Suprapubic skin (tissue), 4 donors: ENCODE measurements at regions not wholly inside any gene's neighbourhood (a gene's known extent, or its start where the extent isn't known, plus 50 kb on each side); places are given as distances from the start of the nearest gene placed in this dataset.

Experiments used
- CTCF ChIP-seq, 2 donors: fragments of 200-600 bp in 1 of 2; fragments of 450-650 bp in 1 of 2; sonication (generic) in 1 of 2; IDR thresholded peaks; one replicate each; pipeline ENCODE4 v1.5.1; 2016 to 2019; ENCODE audit warnings: antibody characterized with exemption in 2 of 2, mild to moderate bottlenecking in 1 of 2, moderate library complexity in 1 of 2
- EP300 ChIP-seq: sonication (generic); formaldehyde crosslinking; IDR thresholded peaks from one replicate; pipeline ENCODE4 v1.6.1; 2017; ENCODE audit warnings: antibody characterized with exemption
- POLR2A ChIP-seq, 2 donors: fragments of 450-650 bp; IDR thresholded peaks; one replicate each; pipeline ENCODE4 v1.6.1; 2017; ENCODE audit warnings: antibody characterized with exemption in 2 of 2, mild to moderate bottlenecking in 2 of 2, moderate library complexity in 2 of 2
- POLR2AphosphoS5 ChIP-seq, 3 donors: sonication (generic); formaldehyde crosslinking; IDR thresholded peaks; one replicate each; pipeline ENCODE4 v1.6.1; 2017; ENCODE audit warnings: antibody characterized with exemption in 3 of 3

DNA sequence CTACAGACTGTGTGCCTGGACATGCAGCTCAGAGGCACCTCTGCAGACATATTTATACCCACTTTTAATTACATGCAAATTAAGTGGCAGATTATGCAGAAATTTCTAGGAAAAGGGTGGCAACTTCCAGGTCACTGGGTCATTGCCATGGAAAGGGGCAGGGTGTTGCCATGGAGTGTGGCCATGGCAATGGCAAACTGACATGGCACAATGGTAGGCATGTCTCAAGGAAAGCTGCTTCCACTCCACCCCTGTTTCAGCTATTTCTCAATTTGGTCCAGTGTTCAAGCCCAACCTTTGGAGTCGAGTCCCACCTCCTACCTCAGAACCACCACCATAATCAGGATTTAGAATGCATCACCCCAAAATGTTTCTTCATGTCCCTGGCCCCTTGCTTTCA is 170.7 kb upstream of the TSHZ3 start:
- no peak for TF ChIP-seq POLR2AphosphoS5 (IDR thresholded peaks at IDR 0.05)
- no peak for TF ChIP-seq POLR2A (IDR thresholded peaks at IDR 0.05)
- TF ChIP-seq CTCF (IDR thresholded peaks at IDR 0.05): no peak
- no peak for TF ChIP-seq EP300
